Glutamatergic neuron (in vitro differentiated cells): ENCODE measurements at regions not wholly inside any gene's neighbourhood (a gene's known extent, or its start where the extent isn't known, plus 50 kb on each side); places are given as distances from the start of the nearest gene placed in this dataset.

Experiments
- DNase-seq: peaks from one replicate; pipeline ENCODE4 v3.0.0; 2022
- H3K27ac Mint-ChIP-seq: one replicate; pipeline ENCODE4 v1.8.0; 2020; ENCODE audit warnings: mild to moderate bottlenecking, mixed read lengths, inconsistent platforms; ENCODE audit not compliant: unreplicated experiment
- H3K27me3 Mint-ChIP-seq: one replicate; pipeline ENCODE4 v1.8.0; 2020; ENCODE audit warnings: mild to moderate bottlenecking, moderate library complexity, mixed read lengths, inconsistent platforms; ENCODE audit not compliant: unreplicated experiment
- H3K36me3 Mint-ChIP-seq: one replicate; pipeline ENCODE4 v1.8.0; 2020; ENCODE audit warnings: mild to moderate bottlenecking, mixed read lengths, inconsistent platforms; ENCODE audit not compliant: unreplicated experiment
- H3K4me1 Mint-ChIP-seq: one replicate; pipeline ENCODE4 v1.8.0; 2020; ENCODE audit warnings: mild to moderate bottlenecking, low read depth, mixed read lengths, inconsistent platforms; ENCODE audit not compliant: unreplicated experiment
- H3K4me3 Mint-ChIP-seq: one replicate; pipeline ENCODE4 v1.8.0; 2020; ENCODE audit warnings: mild to moderate bottlenecking, mixed read lengths, inconsistent platforms; ENCODE audit not compliant: unreplicated experiment
- H3K9me3 Mint-ChIP-seq: one replicate; pipeline ENCODE4 v1.8.0; 2020; ENCODE audit warnings: mild to moderate bottlenecking, moderate library complexity, mixed read lengths, inconsistent platforms; ENCODE audit not compliant: unreplicated experiment
- CTCF ChIP-seq: fragments of 200-600 bp; sonication (generic); IDR thresholded peaks from one replicate; pipeline ENCODE4 v1.5.0; 2021; ENCODE audit not compliant: partially characterized antibody, unreplicated experiment

GRCh38 chr22:34904486-34904885 lies 161.5 kb upstream of the ISX start:
- Mint-ChIP-seq H3K27ac (no peak overlapping the region), H3K4me1 (no peaks in the 10 kb centered on the region), H3K36me3 (peaks cover 5% of the 10 kb centered on the region), H3K27me3 (no peaks in the 10 kb centered on the region), H3K9me3 (peaks cover 3% of the 10 kb centered on the region), H3K4me3 (no peak overlapping the region)
- DNase-seq: no peak
- no peak for TF ChIP-seq CTCF

- no peak for TF ChIP-seq CTCF
- DNase-seq: no peak
- Mint-ChIP-seq H3K4me1 (no peaks in the 10 kb centered on the region), H3K4me3 (no peak overlapping the region), H3K27me3 (peaks cover 2% of the 10 kb centered on the region), H3K27ac (no peak overlapping the region), H3K36me3 (no peaks in the 10 kb centered on the region), H3K9me3 (no peaks in the 10 kb centered on the region)
Measured at GRCh38 chr22:34913826-34914225, 152.1 kb upstream of the ISX start.

- Mint-ChIP-seq H3K9me3 (no peaks in the 10 kb centered on the region), H3K36me3 (no peaks in the 10 kb centered on the region), H3K4me1 (no peaks in the 10 kb centered on the region), H3K4me3 (no peak overlapping the region), H3K27me3 (peaks cover 2% of the 10 kb centered on the region), H3K27ac (no peak overlapping the region)
- DNase-seq: no peak
- no peak for TF ChIP-seq CTCF
Measured at GRCh38 chr22:34914846-34915245, 151.1 kb upstream of the ISX start.

GRCh38 chr22:34917239-34917638 lies 148.7 kb upstream of the ISX start:
- Mint-ChIP-seq H3K36me3 (no peaks in the 10 kb centered on the region), H3K4me3 (no peak overlapping the region), H3K27me3 (peaks cover 2% of the 10 kb centered on the region), H3K4me1 (no peaks in the 10 kb centered on the region), H3K9me3 (no peaks in the 10 kb centered on the region), H3K27ac (no peak overlapping the region)
- DNase-seq: no peak
- no peak for TF ChIP-seq CTCF

GRCh38 chr22:34931026-34931425 lies 134.9 kb upstream of the ISX start:
- Mint-ChIP-seq H3K4me1 (peaks cover 6% of the 10 kb centered on the region), H3K27me3 (peaks cover 1% of the 10 kb centered on the region), H3K27ac (no peak overlapping the region), H3K36me3 (no peaks in the 10 kb centered on the region), H3K9me3 (peaks cover 8% of the 10 kb centered on the region), H3K4me3 (no peak overlapping the region)
- DNase-seq: no peak
- TF ChIP-seq CTCF: no peak
